Activated CD8-positive, alpha-beta T cell treated with anti-CD3 and anti-CD28 coated beads for 36 hours (primary cell): ENCODE measurements at regions not wholly inside any gene's neighbourhood (a gene's known extent, or its start where the extent isn't known, plus 50 kb on each side); places are given as distances from the start of the nearest gene placed in this dataset.

Source experiments
- ATAC-seq: fragments of 200-7000 bp; cut with Tn5 transposase; one replicate; pipeline ENCODE4 v1.10.0; 2021; ENCODE audit warnings: mild to moderate bottlenecking, moderate library complexity
- CTCF ChIA-PET: fragments of 350-600 bp; sonication (Branson Sonifier 250); formaldehyde crosslinking; loops from one replicate; lab custom pipeline; 2021; ENCODE audit warnings: antibody characterized with exemption; lab: Charles Lee
- POLR2A ChIA-PET: fragments of 350-600 bp; sonication (Branson Sonifier 250); formaldehyde crosslinking; loops from one replicate; lab custom pipeline; 2021; ENCODE audit warnings: antibody characterized with exemption; lab: Charles Lee
- DNase-seq: peaks from one replicate; pipeline ENCODE4 v3.0.0-alpha.2; 2020
- H3K27ac Mint-ChIP-seq: one replicate; pipeline ENCODE4 v1.8.0; 2021; ENCODE audit warnings: mild to moderate bottlenecking, mixed read lengths
- H3K27me3 Mint-ChIP-seq: one replicate; pipeline ENCODE4 v1.8.0; 2021; ENCODE audit warnings: mixed read lengths
- H3K36me3 Mint-ChIP-seq: one replicate; pipeline ENCODE4 v1.8.0; 2021; ENCODE audit warnings: low read depth, mixed read lengths
- H3K4me1 Mint-ChIP-seq: one replicate; pipeline ENCODE4 v1.8.0; 2021; ENCODE audit warnings: low read depth, mixed read lengths
- H3K4me3 Mint-ChIP-seq: one replicate; pipeline ENCODE4 v1.8.0; 2021; ENCODE audit warnings: mild to moderate bottlenecking, moderate library complexity, mixed read lengths
- H3K9me3 Mint-ChIP-seq: one replicate; pipeline ENCODE4 v1.8.0; 2021; ENCODE audit warnings: mixed read lengths
- CTCF ChIP-seq: fragments of 200-600 bp; IDR thresholded peaks from one replicate; pipeline ENCODE4 v1.8.0; 2022; ENCODE audit warnings: antibody characterized with exemption, mild to moderate bottlenecking
- intact Hi-C: fragments of 100-400 bp; cut with micrococcal nuclease; formaldehyde crosslinking; loops from one replicate; pipeline ENCODE4 v1.10.0; 2022

GRCh38 chr13:62280590-62280989 is 864.9 kb upstream of the PCDH20 start:
- no peak overlapping the region for H3K4me3 Mint-ChIP-seq
- no peak overlapping the region for H3K27ac Mint-ChIP-seq
- no peak for DNase-seq
- peaks cover 16% of the 10 kb centered on the region for H3K9me3 Mint-ChIP-seq
- TF ChIP-seq CTCF: no peak
- POLR2A ChIA-PET: no interaction called here
- intact Hi-C loops: no loop called here
- H3K4me1 Mint-ChIP-seq: no peaks in the 10 kb centered on the region
- no peak for ATAC-seq
- H3K36me3 Mint-ChIP-seq: no peaks in the 10 kb centered on the region
- CTCF ChIA-PET: no interaction called here
- H3K27me3 Mint-ChIP-seq: no peaks in the 10 kb centered on the region

DNA sequence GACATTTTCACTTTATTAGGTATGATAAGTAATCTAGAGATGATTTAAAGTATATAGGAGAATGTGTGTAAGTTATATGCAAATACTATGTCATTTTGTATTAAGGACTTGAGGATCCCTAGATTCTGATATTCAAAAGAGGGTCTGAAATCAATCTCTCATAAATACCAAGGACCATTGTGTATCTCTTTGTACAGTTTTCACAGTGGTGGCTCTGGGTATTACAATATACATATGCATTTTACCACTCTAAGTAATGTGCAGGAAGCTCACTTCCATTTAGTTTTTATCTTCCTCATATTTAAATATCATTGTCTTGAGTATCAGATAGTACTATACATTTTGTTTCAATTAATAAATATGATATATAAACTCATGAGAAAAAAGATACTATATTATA is 862.6 kb upstream of the PCDH20 start:
- H3K4me1 Mint-ChIP-seq: no peaks in the 10 kb centered on the region
- ATAC-seq: no peak
- no peak for DNase-seq
- peaks cover 15% of the 10 kb centered on the region for H3K9me3 Mint-ChIP-seq
- H3K27ac Mint-ChIP-seq: no peak overlapping the region
- intact Hi-C loops: no loop called here
- CTCF ChIA-PET: no interaction called here
- H3K4me3 Mint-ChIP-seq: no peak overlapping the region
- H3K36me3 Mint-ChIP-seq: no peaks in the 10 kb centered on the region
- POLR2A ChIA-PET: no interaction called here
- no peaks in the 10 kb centered on the region for H3K27me3 Mint-ChIP-seq
- TF ChIP-seq CTCF: no peak

- DNase-seq: no peak
- no peak overlapping the region for H3K4me3 Mint-ChIP-seq
- TF ChIP-seq CTCF: no peak
- H3K27me3 Mint-ChIP-seq: no peaks in the 10 kb centered on the region
- no peak for ATAC-seq
- peaks cover 16% of the 10 kb centered on the region for H3K9me3 Mint-ChIP-seq
- ChIA-PET CTCF (no interaction called here), POLR2A (no interaction called here)
- no peak overlapping the region for H3K27ac Mint-ChIP-seq
- H3K4me1 Mint-ChIP-seq: no peaks in the 10 kb centered on the region
- H3K36me3 Mint-ChIP-seq: no peaks in the 10 kb centered on the region
- intact Hi-C loops: no loop called here
Observed at GRCh38 chr13:62251734-62252133, 836.1 kb upstream of the PCDH20 start.

- POLR2A ChIA-PET: no interaction called here
- intact Hi-C loops: no loop called here
Observed at GRCh38 chr13:62250501-62251201, 835.0 kb upstream of the PCDH20 start.

More at GRCh38 chr13:62250501-62251201, 835.0 kb upstream of the PCDH20 start:
- CTCF ChIA-PET: no interaction called here
- Mint-ChIP-seq H3K27me3 (no peaks in the 10 kb centered on the region), H3K4me3 (no peak overlapping the region), H3K36me3 (no peaks in the 10 kb centered on the region), H3K27ac (no peak overlapping the region), H3K4me1 (no peaks in the 10 kb centered on the region), H3K9me3 (peaks cover 12% of the 10 kb centered on the region)
- ATAC-seq: no peak
- DNase-seq: no peak
- no peak for TF ChIP-seq CTCF
